ENCODE measurements at regions not wholly inside any gene's neighbourhood (a gene's known extent, or its start where the extent isn't known, plus 50 kb on each side); places are given as distances from the start of the nearest gene placed in this dataset.
A peak's percentile ranks its signal among the peaks of the same experiment; 100 is the strongest.

GRCh38 chr4:22336822-22337221, 179.0 kb downstream of the ADGRA3 start:
- DNase-seq, result no peak

- no peak for DNase-seq
Observed at GRCh38 chr4:22334155-22334554, 181.7 kb downstream of the ADGRA3 start.

- DNase-seq, result no peak
Observed at GRCh38 chr4:22324422-22324821, 191.4 kb downstream of the ADGRA3 start.

- no peak for DNase-seq
Observed at GRCh38 chr4:22323691-22324090, 192.2 kb downstream of the ADGRA3 start.

GRCh38 chr4:22322996-22323395, 192.9 kb downstream of the ADGRA3 start:
- no peak for DNase-seq

GRCh38 chr4:22315628-22316027, 200.2 kb downstream of the ADGRA3 start:
- no peak for DNase-seq

GRCh38 chr4:22313976-22314375, 201.9 kb downstream of the ADGRA3 start:
- no peak for DNase-seq

GRCh38 chr4:22312113-22312512, 203.8 kb downstream of the ADGRA3 start:
- no peak for DNase-seq

GRCh38 chr4:22301253-22301652, 214.6 kb downstream of the ADGRA3 start:
- no peak for DNase-seq

GRCh38 chr4:22299678-22300077, 216.2 kb downstream of the ADGRA3 start:
- DNase-seq, result no peak

GRCh38 chr4:22287631-22288030, 228.2 kb downstream of the ADGRA3 start:
- DNase-seq, result no peak

GRCh38 chr4:22268350-22269025, 247.4 kb downstream of the ADGRA3 start:
- no peak for DNase-seq

- no peak for DNase-seq
Observed at GRCh38 chr4:22264261-22264660, 251.6 kb downstream of the ADGRA3 start.

- DNase-seq, result no peak
Observed at GRCh38 chr4:22253431-22253830, 262.4 kb downstream of the ADGRA3 start.

- DNase-seq, result no peak
Observed at GRCh38 chr4:22246847-22247246, 269.0 kb downstream of the ADGRA3 start.

GRCh38 chr4:22245294-22245693, 270.6 kb downstream of the ADGRA3 start:
- no peak for DNase-seq

- DNase-seq, result no peak
Observed at GRCh38 chr4:22241415-22241814, 274.5 kb downstream of the ADGRA3 start.

GRCh38 chr4:22240814-22241213, 275.1 kb downstream of the ADGRA3 start:
- DNase-seq, result no peak

- no peak for DNase-seq
Observed at GRCh38 chr4:22238742-22239141, 277.1 kb downstream of the ADGRA3 start.

- no peak for DNase-seq
Observed at GRCh38 chr4:22237846-22238494, 277.9 kb downstream of the ADGRA3 start.

- peak; percentile 3 to 41 (median 25) for DNase-seq
Observed at GRCh38 chr4:22237155-22237751, 278.6 kb downstream of the ADGRA3 start.

GRCh38 chr4:22235698-22236097, 280.2 kb downstream of the ADGRA3 start:
- DNase-seq, result no peak

- no peak for DNase-seq
Observed at GRCh38 chr4:22233230-22233629, 282.6 kb downstream of the ADGRA3 start.

GRCh38 chr4:22220965-22221364, 272.4 kb upstream of the KCNIP4 start:
- DNase-seq, result no peak
